SK-N-SH (cell line): ENCODE measurements at regions not wholly inside any gene's neighbourhood (a gene's known extent, or its start where the extent isn't known, plus 50 kb on each side); places are given as distances from the start of the nearest gene placed in this dataset.

Experiments
- EZH2phosphoT487 ChIP-seq: fragments of 200-600 bp; sonication (generic); IDR thresholded peaks from 2 replicates; pipeline ENCODE4 v1.6.1; 2017; ENCODE audit warnings: low read depth, mixed run types, mild to moderate bottlenecking, antibody characterized with exemption, moderate library complexity, borderline replicate concordance
- FOXJ3 ChIP-seq: sonication (generic); formaldehyde crosslinking; IDR thresholded peaks from 2 replicates; pipeline ENCODE4 v1.5.1; 2020; ENCODE audit warnings: mild to moderate bottlenecking, missing genetic modification reagents
- GABPA ChIP-seq: IDR thresholded peaks from 2 replicates; pipeline ENCODE4 v1.4.0; 2012; ENCODE audit warnings: low read depth, mild to moderate bottlenecking
- JUND ChIP-seq: IDR thresholded peaks from 2 replicates; pipeline ENCODE4 v1.4.0; 2012
- RFX5 ChIP-seq: IDR thresholded peaks from 2 replicates; pipeline ENCODE4 v1.6.1; 2012; ENCODE audit warnings: mild to moderate bottlenecking, improper control_type of control experiment, low read length
- SMC3 ChIP-seq: IDR thresholded peaks from 2 replicates; pipeline ENCODE4 v1.6.1; 2012; ENCODE audit warnings: low read depth, low read length, improper control_type of control experiment
- TF ChIP-seq, protein P1 (sequence below): fragments of 200-600 bp; sonication (generic); IDR thresholded peaks from 2 replicates; pipeline ENCODE4 v1.6.1; 2017; ENCODE audit warnings: antibody characterized with exemption, mild to moderate bottlenecking, moderate library complexity

DNA sequence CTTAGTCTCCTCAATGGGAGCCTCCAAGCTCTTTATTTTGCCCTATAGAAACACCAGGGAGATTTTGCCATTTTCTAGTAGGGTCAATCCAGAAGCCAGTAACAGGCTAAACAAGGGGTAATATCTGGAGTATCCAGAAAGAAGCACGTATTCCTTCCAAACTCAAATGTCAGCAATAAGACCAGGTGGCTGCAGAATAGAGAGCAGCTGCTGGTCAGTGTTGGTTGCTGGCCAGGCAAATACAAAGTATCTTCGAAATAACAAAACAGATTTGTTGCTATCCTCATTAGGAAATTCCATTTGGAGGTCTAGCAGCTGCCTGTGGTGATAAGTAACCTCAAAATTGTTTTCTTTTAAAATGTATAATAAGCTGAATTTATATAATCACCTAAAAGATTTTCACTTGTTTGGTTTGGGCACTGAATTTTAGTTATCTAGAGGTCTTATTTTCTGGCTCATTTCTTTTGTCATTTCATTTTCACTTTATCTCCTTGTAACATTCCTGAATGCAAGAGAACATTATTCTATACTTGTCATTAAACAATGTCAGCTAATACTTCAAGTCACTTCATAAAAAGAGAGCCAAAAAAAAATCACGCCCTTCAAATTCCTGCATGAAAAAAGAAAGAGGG lies 320.6 kb downstream of the DTHD1 start:
- TF ChIP-seq, protein P1, sequence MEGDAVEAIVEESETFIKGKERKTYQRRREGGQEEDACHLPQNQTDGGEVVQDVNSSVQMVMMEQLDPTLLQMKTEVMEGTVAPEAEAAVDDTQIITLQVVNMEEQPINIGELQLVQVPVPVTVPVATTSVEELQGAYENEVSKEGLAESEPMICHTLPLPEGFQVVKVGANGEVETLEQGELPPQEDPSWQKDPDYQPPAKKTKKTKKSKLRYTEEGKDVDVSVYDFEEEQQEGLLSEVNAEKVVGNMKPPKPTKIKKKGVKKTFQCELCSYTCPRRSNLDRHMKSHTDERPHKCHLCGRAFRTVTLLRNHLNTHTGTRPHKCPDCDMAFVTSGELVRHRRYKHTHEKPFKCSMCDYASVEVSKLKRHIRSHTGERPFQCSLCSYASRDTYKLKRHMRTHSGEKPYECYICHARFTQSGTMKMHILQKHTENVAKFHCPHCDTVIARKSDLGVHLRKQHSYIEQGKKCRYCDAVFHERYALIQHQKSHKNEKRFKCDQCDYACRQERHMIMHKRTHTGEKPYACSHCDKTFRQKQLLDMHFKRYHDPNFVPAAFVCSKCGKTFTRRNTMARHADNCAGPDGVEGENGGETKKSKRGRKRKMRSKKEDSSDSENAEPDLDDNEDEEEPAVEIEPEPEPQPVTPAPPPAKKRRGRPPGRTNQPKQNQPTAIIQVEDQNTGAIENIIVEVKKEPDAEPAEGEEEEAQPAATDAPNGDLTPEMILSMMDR: no peak
- TF ChIP-seq GABPA (no peak), FOXJ3 (no peak), JUND (no peak), EZH2phosphoT487 (no peak), SMC3 (no peak), RFX5 (no peak)
